GM19324 (cell line): ENCODE measurements at regions not wholly inside any gene's neighbourhood (a gene's known extent, or its start where the extent isn't known, plus 50 kb on each side); places are given as distances from the start of the nearest gene placed in this dataset.

Source experiments
- ATAC-seq: cut with Tn5 transposase; IDR thresholded peaks from one replicate; pipeline ENCODE4 v1.9.1; 2021; ENCODE audit warnings: mild to moderate bottlenecking, moderate library complexity; ENCODE audit not compliant: unreplicated experiment, low FRiP score

DNA sequence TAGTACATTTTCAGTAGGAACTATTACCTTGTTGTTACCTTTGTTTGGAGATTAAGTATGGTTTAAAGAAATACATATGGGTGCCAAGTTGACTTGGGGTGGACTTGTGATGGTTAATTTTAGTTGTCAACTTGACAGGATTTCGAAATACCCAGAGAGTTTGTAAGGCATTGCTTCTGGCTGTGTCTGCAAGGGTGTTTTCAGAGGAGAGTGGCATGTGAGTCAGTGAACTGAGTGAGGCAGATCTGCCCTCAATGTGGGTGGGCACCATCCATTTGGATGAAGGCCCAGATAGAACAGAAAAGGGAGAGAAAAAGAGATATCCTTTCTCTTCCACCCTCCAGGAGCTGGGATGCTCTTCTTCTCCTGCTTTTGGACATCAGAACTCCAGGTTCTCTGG is 315.5 kb downstream of the GPATCH2 start:
- ATAC-seq, result no peak

DNA sequence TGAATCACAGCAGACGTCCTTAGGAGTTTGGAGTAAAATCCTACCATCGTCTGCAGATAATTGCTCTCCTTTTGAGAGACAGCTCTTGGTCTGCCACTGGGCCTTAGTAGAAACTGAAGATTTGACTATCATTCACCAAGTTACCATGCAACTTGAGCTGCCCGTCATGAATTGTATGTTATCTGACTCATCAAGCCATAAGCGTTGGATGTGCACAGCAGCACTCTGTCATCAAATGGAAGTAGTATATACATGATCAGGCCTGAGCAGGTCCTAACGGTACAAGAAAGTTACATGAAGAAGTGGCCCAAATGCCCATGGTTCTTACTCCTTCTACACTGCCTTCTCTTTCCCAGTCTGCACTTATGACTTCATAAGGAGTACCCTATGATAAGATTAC is 317.8 kb downstream of the GPATCH2 start:
- no peak for ATAC-seq

DNA sequence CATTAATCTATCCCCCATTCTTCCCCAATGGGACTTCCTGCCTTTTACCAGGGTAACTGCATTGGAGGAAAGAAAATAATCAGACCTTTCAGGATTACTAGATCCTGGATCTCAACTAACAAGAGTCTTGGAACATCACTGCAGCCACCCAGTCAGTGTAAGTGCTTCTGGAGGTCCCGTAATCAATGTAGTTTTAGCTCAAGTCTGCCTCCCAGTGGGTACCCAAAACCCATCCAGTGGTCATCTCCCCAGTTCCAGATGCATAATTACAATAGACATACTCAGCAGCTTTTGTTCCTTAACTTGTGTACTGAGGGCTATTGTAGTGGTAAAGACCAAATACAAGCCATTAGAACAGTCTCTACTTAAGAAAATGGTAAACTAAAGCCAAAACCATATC is 319.1 kb downstream of the GPATCH2 start:
- no peak for ATAC-seq

DNA sequence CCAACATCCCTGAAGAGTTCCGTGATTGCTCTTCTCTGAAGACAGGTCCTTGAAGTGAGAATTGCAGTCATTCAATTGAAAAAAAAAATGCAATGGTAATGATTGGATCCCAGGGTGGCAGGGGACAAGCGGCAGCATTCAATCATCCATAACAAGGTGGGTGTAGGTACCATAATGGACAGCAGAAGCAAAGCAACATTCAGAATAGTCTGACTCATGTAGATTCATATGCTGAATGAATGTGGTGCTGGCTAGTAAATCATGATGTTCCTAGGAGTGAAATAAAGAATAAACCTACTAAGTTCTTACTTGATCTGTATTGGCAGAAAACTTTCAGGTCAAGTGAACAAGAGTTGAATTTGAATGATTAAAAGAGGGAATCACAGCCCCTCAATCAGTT is 319.6 kb downstream of the GPATCH2 start:
- no peak for ATAC-seq

DNA sequence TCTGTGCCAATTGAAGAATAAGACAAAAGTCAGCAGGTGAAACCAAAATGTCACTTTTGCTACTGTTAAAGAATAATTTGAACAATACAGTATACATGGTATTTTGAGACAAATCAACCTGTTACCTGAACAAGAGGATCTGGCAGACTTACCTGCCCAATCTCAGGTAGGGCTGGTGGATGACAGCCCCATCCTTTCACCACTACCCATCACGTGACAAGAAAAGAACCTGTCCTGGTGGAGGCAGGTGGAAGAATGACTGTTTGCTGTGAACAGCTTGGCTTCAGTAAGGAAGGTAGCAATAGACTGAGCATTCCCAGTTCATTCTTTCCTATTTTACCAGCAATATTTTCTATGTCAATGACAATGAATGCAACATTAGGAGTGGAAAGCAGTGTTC is 349.6 kb downstream of the GPATCH2 start:
- ATAC-seq, result no peak

DNA sequence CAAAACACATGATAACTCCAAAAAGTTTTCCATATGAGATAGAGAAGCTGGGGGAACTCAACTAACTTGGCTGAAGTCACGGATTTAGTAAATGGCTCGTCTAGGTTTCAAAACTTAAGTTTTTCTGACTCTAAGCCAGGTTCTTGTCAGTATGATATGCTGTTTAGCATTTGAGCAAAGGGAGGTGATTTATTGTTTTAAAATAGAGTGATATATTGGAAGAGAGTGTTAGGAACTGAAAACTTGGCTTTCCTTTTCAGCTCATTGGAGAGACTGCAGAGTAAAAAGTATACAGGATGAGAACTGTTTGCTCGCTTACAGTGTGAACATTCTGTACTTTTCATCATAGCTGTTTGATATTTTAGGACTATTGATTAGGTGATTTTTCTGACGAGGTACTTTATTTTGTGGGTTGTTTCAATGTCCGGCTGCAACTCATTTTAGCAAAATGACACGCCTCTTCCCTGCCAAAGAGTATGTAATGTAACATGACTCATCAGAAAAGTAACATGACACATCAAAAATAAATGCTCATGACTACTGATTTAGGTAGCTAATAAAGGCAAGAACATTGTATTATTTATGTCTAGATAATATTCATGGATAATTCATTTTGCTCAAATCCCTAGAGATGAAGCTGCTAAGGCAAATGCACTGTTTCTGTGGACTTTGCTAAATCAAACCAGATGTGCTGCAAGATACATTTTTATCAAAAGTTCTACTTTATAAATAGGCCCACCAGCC is 355.1 kb downstream of the GPATCH2 start:
- ATAC-seq, result no peak

DNA sequence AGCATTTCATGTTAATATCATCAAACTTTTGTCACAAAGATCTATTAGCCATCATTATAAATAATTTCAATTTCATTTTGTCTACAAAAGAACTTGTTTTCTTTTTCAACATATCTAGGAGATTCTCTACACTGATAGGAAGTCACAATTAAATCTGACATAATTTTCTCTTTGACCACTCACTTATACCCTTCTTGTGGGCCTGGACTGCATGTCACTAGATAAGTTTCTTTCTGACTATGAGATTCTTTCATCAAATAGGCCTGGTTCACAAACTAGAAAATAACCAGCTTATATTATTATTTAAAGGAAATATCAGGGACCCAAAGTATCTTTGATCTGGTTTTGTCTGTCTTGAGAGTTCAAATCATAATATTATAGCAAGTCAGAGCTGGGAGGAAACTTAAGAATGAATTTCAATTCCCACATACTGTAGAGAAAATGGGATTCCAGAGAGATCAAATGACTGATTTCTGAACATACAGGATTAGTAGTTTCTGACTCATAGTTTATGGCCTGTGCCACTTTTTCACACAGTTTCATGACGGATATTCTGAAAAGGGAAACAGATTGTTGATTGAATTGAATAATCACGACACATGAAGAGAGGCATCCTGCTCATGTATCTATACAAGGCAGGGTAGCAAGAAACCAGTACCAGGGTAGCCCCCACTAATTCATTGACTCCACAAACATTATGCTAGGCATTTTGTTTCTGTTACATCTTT is 355.8 kb downstream of the GPATCH2 start:
- ATAC-seq, result no peak

DNA sequence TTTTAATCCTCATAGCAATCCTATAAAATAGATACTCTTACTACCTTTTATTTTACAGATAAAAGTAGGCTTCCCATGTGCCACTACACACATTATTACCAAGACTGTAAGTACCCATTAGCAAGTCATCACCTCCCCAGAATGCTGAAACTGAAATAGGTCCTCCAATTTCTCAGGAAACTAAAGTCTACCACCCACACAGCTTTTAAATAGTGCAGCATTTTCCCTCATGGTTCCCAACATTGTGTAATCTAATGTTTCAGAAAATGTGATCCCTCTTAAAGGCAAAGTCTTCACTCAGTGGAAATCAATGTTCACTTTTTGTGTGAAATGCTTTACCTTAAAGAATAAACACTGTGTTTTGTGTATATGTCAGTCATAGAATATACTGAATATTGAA is 356.5 kb downstream of the GPATCH2 start:
- ATAC-seq, result no peak

DNA sequence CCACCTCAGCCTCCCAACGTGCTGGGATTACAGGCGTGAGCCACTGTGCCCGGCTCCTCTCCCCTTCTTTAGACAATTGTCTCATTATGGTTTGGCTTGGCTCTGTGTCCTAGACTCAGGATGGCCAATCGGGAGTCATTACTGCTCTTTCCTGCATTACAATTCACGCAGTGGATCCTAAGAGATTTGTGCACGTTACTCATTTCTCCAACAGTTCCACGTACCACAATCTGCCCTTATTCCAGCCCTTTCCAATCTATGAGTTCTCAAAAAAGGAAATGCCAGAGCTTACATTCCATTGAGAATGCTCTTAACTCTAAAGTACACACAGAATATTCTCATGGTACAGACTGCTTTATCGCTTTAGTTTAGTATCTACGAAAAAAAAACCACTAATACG is 357.0 kb downstream of the GPATCH2 start:
- ATAC-seq, result no peak

DNA sequence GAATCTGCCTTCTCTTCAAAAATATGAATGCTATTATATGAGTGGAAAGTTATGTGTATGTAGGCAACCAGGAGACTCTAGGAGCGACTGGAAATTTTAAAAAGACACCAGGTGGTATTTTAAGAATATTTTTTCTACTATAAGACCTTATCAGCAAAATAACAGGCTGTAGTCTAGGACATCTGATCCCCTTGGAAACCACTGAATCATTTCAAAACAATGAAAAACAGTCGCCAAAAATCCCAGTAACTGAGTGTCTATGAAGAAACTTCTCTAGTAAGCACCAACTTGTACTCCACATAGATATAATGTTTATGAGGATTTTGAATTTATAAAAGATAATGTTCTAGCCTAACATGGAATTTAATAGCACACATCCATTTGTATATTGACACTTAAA is 358.5 kb downstream of the GPATCH2 start:
- no peak for ATAC-seq

DNA sequence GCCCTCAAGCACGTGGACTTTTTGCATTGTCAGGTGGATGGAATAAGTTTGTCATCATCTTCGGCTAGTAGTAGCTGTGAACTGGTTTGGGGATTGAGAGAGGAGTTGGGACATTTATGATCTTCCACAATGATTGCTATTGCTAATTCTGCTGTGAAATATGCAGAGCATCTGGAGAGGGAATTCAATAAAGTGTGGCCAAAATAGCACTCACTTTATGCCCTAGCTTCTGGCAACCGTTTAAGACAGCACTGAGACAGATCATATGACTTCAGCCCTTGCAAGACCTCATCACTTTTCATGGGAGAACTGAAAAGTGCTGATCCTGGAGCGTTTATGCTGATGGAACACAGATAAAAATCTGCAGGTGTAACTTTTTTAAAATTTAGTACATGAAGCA is 360.8 kb downstream of the GPATCH2 start:
- no peak for ATAC-seq

DNA sequence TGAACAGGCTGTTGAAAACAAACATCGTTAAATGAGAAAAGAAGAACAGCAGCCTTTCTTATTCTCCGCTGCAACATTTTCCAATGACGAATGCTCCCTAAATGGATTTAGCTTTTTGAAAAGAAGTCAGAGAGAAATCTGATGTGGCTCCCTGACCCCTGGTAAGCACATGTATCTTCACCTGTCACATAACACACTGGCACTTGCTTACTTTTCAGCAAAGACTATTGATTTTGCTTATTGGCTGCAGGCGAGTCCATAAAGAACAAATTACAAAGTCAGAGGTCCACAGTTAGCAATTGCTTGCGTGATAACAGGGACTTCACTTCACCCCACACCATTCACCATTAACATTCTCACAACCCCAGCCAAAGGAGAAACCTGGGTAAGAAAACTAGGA is 362.8 kb downstream of the GPATCH2 start:
- no peak for ATAC-seq

DNA sequence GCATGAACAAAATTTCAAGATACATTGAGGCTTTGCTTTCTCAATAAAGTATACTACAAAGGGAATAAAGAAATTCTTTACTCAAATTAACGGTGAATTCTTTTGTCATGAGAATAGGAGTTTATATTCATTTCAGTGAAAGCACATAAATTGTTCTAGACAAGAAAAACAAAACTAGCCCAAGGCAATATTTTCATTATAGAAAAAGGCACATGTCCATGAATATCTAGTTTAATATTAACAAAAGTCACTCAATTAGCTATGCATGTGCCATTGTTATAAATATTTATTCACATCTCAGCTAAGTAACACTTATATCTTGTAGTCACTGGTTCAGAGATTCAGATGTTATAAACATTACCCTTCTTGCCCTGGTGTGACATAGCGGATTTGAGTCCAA is 369.3 kb downstream of the GPATCH2 start:
- ATAC-seq, result no peak

DNA sequence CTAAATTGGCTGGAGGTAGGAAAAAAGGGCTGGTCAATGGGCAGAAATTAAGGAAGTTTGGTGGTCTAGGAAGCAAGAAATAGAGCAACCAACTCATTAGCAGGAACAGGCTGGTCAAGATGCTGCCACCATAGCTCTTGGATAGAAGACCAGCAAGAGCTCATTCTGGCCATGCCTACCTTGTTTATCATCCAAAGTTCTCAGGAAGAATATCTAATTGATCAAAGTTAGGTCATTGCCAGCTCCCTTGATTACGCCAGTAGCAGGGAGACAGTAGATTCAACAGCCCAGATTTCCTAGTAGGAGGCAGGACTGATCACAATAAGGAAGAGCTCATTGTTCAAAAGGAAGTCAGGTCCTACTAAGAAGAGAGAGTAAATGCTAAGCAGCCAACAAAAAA is 370.2 kb downstream of the GPATCH2 start:
- no peak for ATAC-seq

DNA sequence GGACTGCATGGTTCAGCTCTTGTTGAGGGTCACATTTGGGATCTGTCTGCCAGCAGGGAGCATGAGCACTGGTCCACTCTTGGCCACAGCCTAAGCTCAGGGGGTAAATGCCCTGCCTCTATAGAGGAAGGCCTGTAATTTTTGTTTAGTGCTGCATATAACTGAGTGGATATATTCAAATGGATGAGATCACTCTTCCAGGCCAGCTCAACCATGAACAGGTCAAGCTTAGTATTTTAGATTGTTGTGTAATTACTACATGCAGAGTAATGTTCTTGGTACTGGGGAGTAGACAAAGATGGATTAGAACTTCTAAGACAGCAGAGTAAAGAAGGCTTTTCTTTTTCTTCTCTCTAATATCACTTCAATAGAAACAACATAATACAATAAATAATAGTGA is 376.9 kb downstream of the GPATCH2 start:
- no peak for ATAC-seq

DNA sequence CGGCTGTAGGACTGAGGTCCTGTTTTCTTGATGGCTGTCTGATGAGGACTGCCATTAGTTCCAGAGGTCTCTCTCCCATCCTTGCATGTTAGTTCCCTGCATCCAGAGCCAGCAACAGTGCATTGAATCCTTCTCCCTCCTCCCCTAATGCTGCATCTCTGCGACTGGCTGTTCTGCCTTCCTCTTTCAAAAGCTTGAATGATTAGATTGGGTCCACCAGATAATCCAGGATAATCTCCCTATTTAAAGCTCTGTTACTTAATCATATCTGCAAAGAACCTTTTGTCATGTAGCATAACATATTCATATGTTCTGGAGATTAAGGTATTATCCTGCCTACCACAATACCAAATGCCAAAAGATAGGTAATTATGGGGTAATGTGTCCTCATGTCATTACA is 377.5 kb downstream of the GPATCH2 start:
- ATAC-seq, result no peak

DNA sequence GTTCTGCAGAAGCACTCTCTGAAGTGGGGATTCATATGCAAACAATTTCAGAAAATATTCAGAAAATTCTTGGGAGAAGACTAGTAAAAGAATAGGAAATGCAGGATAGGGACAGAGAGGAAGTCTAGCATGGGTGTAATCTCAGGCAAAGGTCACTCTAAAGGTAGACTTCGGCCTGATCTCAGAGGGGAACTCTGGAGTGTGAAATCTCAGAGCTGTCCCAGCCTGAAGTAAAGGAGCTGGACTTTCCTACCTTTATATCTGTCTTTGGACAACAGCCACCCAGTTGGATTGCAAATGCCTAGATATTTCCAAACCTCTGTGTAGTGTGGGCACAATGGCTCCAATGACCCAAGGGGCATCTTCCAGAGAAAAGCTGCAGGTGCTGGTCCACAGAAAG is 379.8 kb downstream of the GPATCH2 start:
- ATAC-seq, result no peak

DNA sequence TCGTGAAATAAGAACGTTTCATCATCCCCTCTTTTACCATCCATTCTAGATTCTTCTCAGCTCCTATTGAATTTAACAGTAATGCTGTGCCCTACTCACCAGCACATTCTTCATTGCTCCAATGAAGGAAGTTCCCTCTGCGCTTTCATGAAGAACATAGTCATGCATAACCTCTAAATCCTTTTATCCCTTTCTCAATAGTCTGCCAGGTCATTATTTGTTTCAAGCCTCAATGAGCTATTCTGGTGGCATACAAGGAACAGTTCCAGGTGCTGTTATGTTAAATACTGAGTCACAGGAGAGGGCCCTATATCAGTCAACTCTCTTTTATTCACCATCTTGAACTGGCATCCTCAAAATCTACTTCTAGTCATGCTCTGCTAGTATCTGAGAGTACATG is 381.0 kb downstream of the GPATCH2 start:
- ATAC-seq, result no peak

DNA sequence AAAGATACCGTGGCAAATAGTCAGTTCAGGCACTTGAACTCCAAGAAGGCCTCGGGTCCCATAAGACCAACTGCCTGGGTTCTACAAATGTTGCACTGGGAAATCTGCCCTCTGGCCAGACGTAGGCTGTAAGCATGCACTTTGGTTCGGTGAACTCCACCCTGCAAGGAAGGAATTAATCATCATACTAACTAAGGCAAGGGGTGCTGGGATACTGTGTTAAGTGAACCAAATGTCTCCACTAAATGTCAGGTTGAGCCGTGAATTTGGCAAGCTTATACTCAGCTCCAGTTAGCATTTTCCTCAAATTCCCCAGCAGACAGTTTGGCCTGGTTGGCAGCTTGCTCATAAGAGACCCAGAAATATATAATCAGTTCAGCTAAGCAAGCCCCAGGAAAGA is 385.9 kb downstream of the GPATCH2 start:
- no peak for ATAC-seq

DNA sequence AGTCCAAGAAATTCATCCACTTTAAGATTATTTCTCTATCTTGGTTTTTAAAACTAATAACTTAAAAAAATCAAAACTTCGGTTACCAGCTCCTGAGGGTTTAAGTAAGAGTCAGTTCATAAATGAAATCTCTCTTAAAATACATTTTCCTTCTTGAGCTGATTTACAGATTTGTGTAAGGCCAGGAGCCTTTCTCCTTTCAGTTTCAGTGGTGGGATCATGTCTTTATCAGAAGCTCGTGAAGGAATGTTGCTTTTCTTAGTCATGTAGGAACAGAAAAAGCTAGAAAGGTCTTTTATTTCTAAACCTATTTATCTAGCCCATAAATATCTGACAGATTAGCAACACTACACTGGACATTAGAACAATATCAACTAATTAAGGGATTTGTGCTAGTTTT is 390.2 kb downstream of the GPATCH2 start:
- no peak for ATAC-seq

DNA sequence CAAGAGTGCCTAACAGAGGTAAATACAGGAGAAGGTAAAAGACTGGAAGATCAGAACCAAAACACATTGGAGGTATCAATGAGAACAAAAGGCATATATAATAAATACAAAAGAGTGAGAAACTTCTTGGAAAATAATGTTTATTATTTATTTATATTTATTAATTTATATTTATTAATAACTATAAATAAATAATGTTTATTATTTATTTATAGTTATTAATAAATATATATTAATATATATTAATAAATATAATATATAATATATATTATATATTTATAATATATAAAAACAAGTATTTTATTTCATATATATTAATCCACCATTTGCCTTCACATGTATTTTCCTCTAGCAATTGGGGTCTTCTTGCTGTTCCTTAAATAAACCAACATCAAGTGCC is 391.9 kb downstream of the GPATCH2 start:
- no peak for ATAC-seq

DNA sequence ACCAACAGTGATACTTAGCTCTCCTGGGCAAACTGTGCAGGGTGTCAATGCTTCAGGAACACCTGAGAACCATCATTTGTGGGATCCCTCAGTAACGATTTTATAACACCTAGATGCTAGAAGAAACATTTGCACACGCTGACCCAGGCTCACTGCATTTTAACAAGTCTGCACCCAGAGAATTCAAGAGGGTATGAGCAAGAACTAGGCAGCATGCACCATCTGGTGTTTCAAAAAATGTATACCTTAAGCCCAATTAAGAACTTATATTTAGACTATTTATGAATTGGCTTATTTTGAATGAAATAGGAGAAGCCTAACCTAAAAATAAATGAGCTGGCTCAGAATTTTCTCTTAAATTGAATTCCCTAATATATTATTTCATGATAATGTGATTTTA is 400.5 kb downstream of the GPATCH2 start:
- no peak for ATAC-seq
